Astrocyte of the cerebellum (primary cell): ENCODE measurements at regions not wholly inside any gene's neighbourhood (a gene's known extent, or its start where the extent isn't known, plus 50 kb on each side); places are given as distances from the start of the nearest gene placed in this dataset.

Experiments
- DNase-seq: peaks from one replicate; pipeline ENCODE4 v3.0.0-alpha.2; 2011; ENCODE audit warnings: low read depth
- H3K4me3 ChIP-seq: 2 replicates; pipeline ENCODE4 v1.5.1; 2011; ENCODE audit warnings: mild to moderate bottlenecking, low read depth, low read length, moderate library complexity
- CTCF ChIP-seq: IDR thresholded peaks from 2 replicates; pipeline ENCODE4 v1.5.1; 2012; ENCODE audit warnings: low read length, low read depth, moderate library complexity, mild to moderate bottlenecking; ENCODE audit errors: missing control alignments
- in situ Hi-C: cut with HindIII; loops from 2 replicates; pipeline ENCODE4 v1.10.0; 2017; ENCODE audit warnings: low sequenced_read_pairs

- in situ Hi-C loops: no loop called here
These were observed 149.0 kb upstream of the STX18 start for GRCh38 chr4:4690854-4691253.

GRCh38 chr4:4689694-4690440 lies 148.0 kb upstream of the STX18 start:
- in situ Hi-C loops: no loop called here
- H3K4me3 ChIP-seq: no peak overlapping the region
- no peak for TF ChIP-seq CTCF
- DNase-seq: peak; percentile 72

More at GRCh38 chr4:4690854-4691253, 149.0 kb upstream of the STX18 start:
- H3K4me3 ChIP-seq: no peak overlapping the region
- no peak for TF ChIP-seq CTCF
- DNase-seq: no peak

- in situ Hi-C loops: no loop called here
- H3K4me3 ChIP-seq: no peak overlapping the region
- no peak for DNase-seq
- TF ChIP-seq CTCF: no peak
These were observed 146.3 kb upstream of the STX18 start for GRCh38 chr4:4687935-4688727.

GRCh38 chr4:4687100-4687499 lies 145.3 kb upstream of the STX18 start:
- in situ Hi-C loops: no loop called here
- no peak for DNase-seq
- TF ChIP-seq CTCF: no peak
- H3K4me3 ChIP-seq: no peak overlapping the region

GRCh38 chr4:4685810-4686795 lies 144.3 kb upstream of the STX18 start:
- TF ChIP-seq CTCF: no peak
- in situ Hi-C loops: no loop called here
- DNase-seq: no peak
- H3K4me3 ChIP-seq: no peak overlapping the region

GRCh38 chr4:4681653-4682052 lies 139.8 kb upstream of the STX18 start:
- in situ Hi-C loops: no loop called here
- no peak for DNase-seq
- no peak overlapping the region for H3K4me3 ChIP-seq
- TF ChIP-seq CTCF: no peak
